ENCODE measurements at regions not wholly inside any gene's neighbourhood (a gene's known extent, or its start where the extent isn't known, plus 50 kb on each side); places are given as distances from the start of the nearest gene placed in this dataset.

DNA sequence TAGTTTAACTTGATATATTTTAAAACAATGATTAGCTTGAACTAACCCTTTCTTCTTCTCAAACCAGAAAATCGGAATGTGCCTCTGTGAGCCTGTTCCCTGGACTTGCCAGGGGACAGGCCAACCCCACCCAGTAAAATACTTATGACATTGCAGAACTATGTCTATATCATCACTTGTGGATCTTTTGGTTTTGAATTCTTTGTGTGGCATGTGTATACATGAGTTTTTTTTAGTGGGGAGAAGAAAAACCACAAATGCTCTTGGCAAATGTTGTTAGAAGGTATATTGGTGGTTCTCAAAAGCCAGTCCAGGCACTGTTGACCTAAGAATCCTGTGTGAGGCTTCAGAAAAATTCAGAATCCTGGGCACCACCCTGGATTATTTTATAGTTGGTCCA is 347.4 kb downstream of the SIPA1L2 start:
- no peak for TF ChIP-seq EZH2phosphoT487 (IDR thresholded peaks at IDR 0.05; ENCODE audit: borderline replicate concordance, low read length)
- TF ChIP-seq, protein P1, sequence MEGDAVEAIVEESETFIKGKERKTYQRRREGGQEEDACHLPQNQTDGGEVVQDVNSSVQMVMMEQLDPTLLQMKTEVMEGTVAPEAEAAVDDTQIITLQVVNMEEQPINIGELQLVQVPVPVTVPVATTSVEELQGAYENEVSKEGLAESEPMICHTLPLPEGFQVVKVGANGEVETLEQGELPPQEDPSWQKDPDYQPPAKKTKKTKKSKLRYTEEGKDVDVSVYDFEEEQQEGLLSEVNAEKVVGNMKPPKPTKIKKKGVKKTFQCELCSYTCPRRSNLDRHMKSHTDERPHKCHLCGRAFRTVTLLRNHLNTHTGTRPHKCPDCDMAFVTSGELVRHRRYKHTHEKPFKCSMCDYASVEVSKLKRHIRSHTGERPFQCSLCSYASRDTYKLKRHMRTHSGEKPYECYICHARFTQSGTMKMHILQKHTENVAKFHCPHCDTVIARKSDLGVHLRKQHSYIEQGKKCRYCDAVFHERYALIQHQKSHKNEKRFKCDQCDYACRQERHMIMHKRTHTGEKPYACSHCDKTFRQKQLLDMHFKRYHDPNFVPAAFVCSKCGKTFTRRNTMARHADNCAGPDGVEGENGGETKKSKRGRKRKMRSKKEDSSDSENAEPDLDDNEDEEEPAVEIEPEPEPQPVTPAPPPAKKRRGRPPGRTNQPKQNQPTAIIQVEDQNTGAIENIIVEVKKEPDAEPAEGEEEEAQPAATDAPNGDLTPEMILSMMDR (IDR thresholded peaks at IDR 0.05; ENCODE audit: low read depth, low read length, poor library complexity, severe bottlenecking) = no peak
- no peaks in the 10 kb centered on the region for H3K9me2 ChIP-seq (replicated peaks; ENCODE audit: control insufficient read depth, low read length)

DNA sequence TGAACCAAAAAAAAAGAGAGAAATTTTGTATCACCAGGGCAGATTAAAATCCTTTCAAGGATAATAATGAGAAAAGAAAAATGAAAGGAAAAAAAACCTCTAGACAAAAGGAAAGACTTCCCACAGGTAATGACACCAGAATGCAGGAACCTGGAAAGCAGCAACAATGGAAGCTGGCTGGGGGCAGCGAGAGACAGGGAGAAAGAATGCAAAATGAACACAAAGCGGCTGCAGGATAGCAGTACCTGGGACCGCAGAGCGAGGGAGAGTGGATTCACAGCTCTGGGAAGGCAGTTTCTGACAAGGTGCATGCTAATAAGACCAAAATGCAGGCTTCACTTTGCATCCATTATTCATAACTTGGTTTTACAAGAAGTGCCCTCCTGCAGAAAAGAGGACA is 349.0 kb downstream of the SIPA1L2 start:
- H3K27me3 ChIP-seq (ENCODE audit: control insufficient read depth, low read length) = no peaks in the 10 kb centered on the region
- H3F3A ChIP-seq (ENCODE audit: control insufficient read depth, insufficient read depth) = no peaks in the 10 kb centered on the region
- no peaks in the 10 kb centered on the region for H4K20me1 ChIP-seq (ENCODE audit: control insufficient read depth, insufficient read depth, low read depth, low read length)
- no peaks in the 10 kb centered on the region for H3K36me3 ChIP-seq (ENCODE audit: control insufficient read depth, low read length)
- no peak overlapping the region for H3K4me2 ChIP-seq (ENCODE audit: low read length)
- H3K9me3 ChIP-seq (ENCODE audit: control insufficient read depth, insufficient read depth, low read length) = no peaks in the 10 kb centered on the region; the same call in 1 of the 2 replicates
- no peak overlapping the region for H3K4me3 ChIP-seq (ENCODE audit: low read length)
- TF ChIP-seq EZH2phosphoT487 (IDR thresholded peaks at IDR 0.05; ENCODE audit: borderline replicate concordance, low read length) = no peak
- TF ChIP-seq, protein P1 (IDR thresholded peaks at IDR 0.05; ENCODE audit: low read depth, low read length, poor library complexity, severe bottlenecking) = no peak
- H3K79me2 ChIP-seq (ENCODE audit: control insufficient read depth, low read length) = no peaks in the 10 kb centered on the region
- no peak overlapping the region for H3K27ac ChIP-seq (ENCODE audit: low read depth, low read length)
- H3K4me1 ChIP-seq (ENCODE audit: control insufficient read depth, low read length) = no peaks in the 10 kb centered on the region
- H3K9me2 ChIP-seq (replicated peaks; ENCODE audit: control insufficient read depth, low read length) = no peaks in the 10 kb centered on the region

More for the DNA sequence above, 347.4 kb downstream of the SIPA1L2 start:
- H3K36me3 ChIP-seq (ENCODE audit: control insufficient read depth, low read length) = no peaks in the 10 kb centered on the region
- no peak overlapping the region for H3K27ac ChIP-seq (ENCODE audit: low read depth, low read length)
- H3K79me2 ChIP-seq (ENCODE audit: control insufficient read depth, low read length) = no peaks in the 10 kb centered on the region
- H3K27me3 ChIP-seq (ENCODE audit: control insufficient read depth, low read length) = no peaks in the 10 kb centered on the region
- H3K4me3 ChIP-seq (ENCODE audit: low read length) = no peak overlapping the region
- no peaks in the 10 kb centered on the region; the same call in 1 of the 2 replicates for H3K9me3 ChIP-seq (ENCODE audit: control insufficient read depth, insufficient read depth, low read length)
- no peaks in the 10 kb centered on the region for H3K4me1 ChIP-seq (ENCODE audit: control insufficient read depth, low read length)
- no peak overlapping the region for H3K4me2 ChIP-seq (ENCODE audit: low read length)
- no peaks in the 10 kb centered on the region for H4K20me1 ChIP-seq (ENCODE audit: control insufficient read depth, insufficient read depth, low read depth, low read length)
- no peaks in the 10 kb centered on the region for H3F3A ChIP-seq (ENCODE audit: control insufficient read depth, insufficient read depth)

DNA sequence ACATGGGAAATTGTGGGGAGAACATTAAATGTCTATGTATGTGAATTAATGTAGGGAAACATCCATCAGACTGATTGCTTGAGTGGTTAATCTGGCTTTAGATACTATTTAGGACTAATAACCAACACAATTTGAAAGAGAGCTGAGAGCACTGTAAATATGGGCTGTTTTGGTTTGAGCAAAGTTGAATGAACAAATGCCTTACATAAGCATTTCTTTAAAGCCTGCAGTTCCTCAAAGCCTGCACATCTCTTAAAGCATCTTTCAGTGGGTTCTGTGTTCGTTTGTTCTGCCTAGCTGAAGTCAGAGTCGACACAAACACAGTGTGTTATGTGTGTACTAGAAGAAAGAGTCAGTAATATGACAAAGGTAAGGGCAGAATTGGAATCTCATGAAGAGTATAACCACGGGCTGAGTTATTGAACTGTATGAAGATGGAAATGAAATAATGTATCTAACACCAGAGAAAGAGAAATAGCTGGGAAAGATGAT is 350.0 kb downstream of the SIPA1L2 start:
- H3K9me2 ChIP-seq (replicated peaks; ENCODE audit: control insufficient read depth, low read length) = no peaks in the 10 kb centered on the region
- no peaks in the 10 kb centered on the region for H3F3A ChIP-seq (ENCODE audit: control insufficient read depth, insufficient read depth)
- no peak overlapping the region for H3K4me2 ChIP-seq (ENCODE audit: low read length)

More for the DNA sequence above, 350.0 kb downstream of the SIPA1L2 start:
- no peak for TF ChIP-seq EZH2phosphoT487 (IDR thresholded peaks at IDR 0.05; ENCODE audit: borderline replicate concordance, low read length)
- TF ChIP-seq, protein P1 (IDR thresholded peaks at IDR 0.05; ENCODE audit: low read depth, low read length, poor library complexity, severe bottlenecking) = no peak
- Histone ChIP-seq H3K79me2 (ENCODE audit: control insufficient read depth, low read length) (no peaks in the 10 kb centered on the region), H3K27me3 (ENCODE audit: control insufficient read depth, low read length) (no peaks in the 10 kb centered on the region), H3K4me3 (ENCODE audit: low read length) (no peak overlapping the region), H3K27ac (ENCODE audit: low read depth, low read length) (no peak overlapping the region), H4K20me1 (ENCODE audit: control insufficient read depth, insufficient read depth, low read depth, low read length) (no peaks in the 10 kb centered on the region), H3K4me1 (ENCODE audit: control insufficient read depth, low read length) (no peaks in the 10 kb centered on the region), H3K36me3 (ENCODE audit: control insufficient read depth, low read length) (no peaks in the 10 kb centered on the region), H3K9me3 (ENCODE audit: control insufficient read depth, insufficient read depth, low read length) (no peaks in the 10 kb centered on the region; the same call in 1 of the 2 replicates)

Data from DOHH2 (cell line).